HUES6 (cell line): ENCODE measurements at regions not wholly inside any gene's neighbourhood (a gene's known extent, or its start where the extent isn't known, plus 50 kb on each side); places are given as distances from the start of the nearest gene placed in this dataset.

Experiments
- H3K27ac ChIP-seq: 2 replicates; pipeline ENCODE4 v1.7.0; 2013; ENCODE audit warnings: low read depth, mild to moderate bottlenecking, low read length, inconsistent platforms
- H3K27me3 ChIP-seq: 2 replicates; pipeline ENCODE4 v1.6.1; 2013; ENCODE audit warnings: low read length; ENCODE audit not compliant: control insufficient read depth, insufficient read depth
- H3K36me3 ChIP-seq: 2 replicates; pipeline ENCODE4 v1.6.1; 2013; ENCODE audit warnings: low read length; ENCODE audit not compliant: control insufficient read depth, insufficient read depth
- H3K4me1 ChIP-seq: 2 replicates; pipeline ENCODE4 v1.6.1; 2013; ENCODE audit warnings: low read length; ENCODE audit not compliant: control insufficient read depth, insufficient read depth
- H3K4me3 ChIP-seq: 2 replicates; pipeline ENCODE4 v1.5.1; 2013; ENCODE audit warnings: low read depth, low read length
- H3K9ac ChIP-seq: one replicate; pipeline ENCODE4 v1.6.1; 2013; ENCODE audit warnings: mild to moderate bottlenecking, low read length
- H3K9me3 ChIP-seq: 2 replicates; pipeline ENCODE4 v1.6.1; 2013; ENCODE audit warnings: low read depth, low read length; ENCODE audit not compliant: control insufficient read depth, insufficient read depth

GRCh38 chr7:25820432-25821040, 331.5 kb upstream of the NFE2L3 start:
- H3K4me3 ChIP-seq, result no peak overlapping the region
- H3K9ac ChIP-seq, result no peak overlapping the region
- no peaks in the 10 kb centered on the region for H3K36me3 ChIP-seq
- no peaks in the 10 kb centered on the region for H3K9me3 ChIP-seq
- H3K27ac ChIP-seq, result no peak overlapping the region
- H3K4me1 ChIP-seq, result no peaks in the 10 kb centered on the region
- no peaks in the 10 kb centered on the region for H3K27me3 ChIP-seq

- Histone ChIP-seq H3K4me3 (no peak overlapping the region), H3K27ac (no peak overlapping the region), H3K9me3 (no peaks in the 10 kb centered on the region), H3K36me3 (no peaks in the 10 kb centered on the region), H3K27me3 (no peaks in the 10 kb centered on the region), H3K9ac (no peak overlapping the region), H3K4me1 (no peaks in the 10 kb centered on the region)
Observed at GRCh38 chr7:25821225-25821624, 330.8 kb upstream of the NFE2L3 start.

GRCh38 chr7:25822823-25823222, 329.2 kb upstream of the NFE2L3 start:
- Histone ChIP-seq H3K4me3 (no peak overlapping the region), H3K9me3 (no peaks in the 10 kb centered on the region), H3K36me3 (no peaks in the 10 kb centered on the region), H3K27me3 (no peaks in the 10 kb centered on the region), H3K9ac (no peak overlapping the region), H3K4me1 (no peaks in the 10 kb centered on the region), H3K27ac (no peak overlapping the region)

GRCh38 chr7:25823571-25823970, 328.4 kb upstream of the NFE2L3 start:
- Histone ChIP-seq H3K9ac (no peak overlapping the region), H3K27me3 (no peaks in the 10 kb centered on the region)

GRCh38 chr7:25828468-25828867, 323.5 kb upstream of the NFE2L3 start:
- Histone ChIP-seq H3K27ac (no peak overlapping the region), H3K36me3 (no peaks in the 10 kb centered on the region), H3K4me1 (peaks cover 26% of the 10 kb centered on the region), H3K27me3 (no peaks in the 10 kb centered on the region), H3K4me3 (no peak overlapping the region), H3K9ac (no peak overlapping the region), H3K9me3 (0 out of 2 replicates have a peak, but pooled peaks cover 4% of the 10 kb centered on the region)

More at GRCh38 chr7:25823571-25823970, 328.4 kb upstream of the NFE2L3 start:
- Histone ChIP-seq H3K9me3 (0 out of 2 replicates have a peak, but pooled peaks cover 4% of the 10 kb centered on the region), H3K36me3 (no peaks in the 10 kb centered on the region), H3K27ac (no peak overlapping the region), H3K4me1 (no peaks in the 10 kb centered on the region), H3K4me3 (no peak overlapping the region)

- H3K27me3 ChIP-seq, result no peaks in the 10 kb centered on the region
- no peak overlapping the region for H3K9ac ChIP-seq
- H3K4me3 ChIP-seq, result no peak overlapping the region
- H3K27ac ChIP-seq, result no peak overlapping the region
- peaks cover 26% of the 10 kb centered on the region for H3K4me1 ChIP-seq
- 0 out of 2 replicates have a peak, but pooled peaks cover 4% of the 10 kb centered on the region for H3K9me3 ChIP-seq
- H3K36me3 ChIP-seq, result no peaks in the 10 kb centered on the region
Observed at GRCh38 chr7:25829663-25830062, 322.3 kb upstream of the NFE2L3 start.

GRCh38 chr7:25830215-25830614, 321.8 kb upstream of the NFE2L3 start:
- peaks cover 26% of the 10 kb centered on the region for H3K4me1 ChIP-seq
- H3K36me3 ChIP-seq, result no peaks in the 10 kb centered on the region
- no peak overlapping the region for H3K4me3 ChIP-seq
- no peak overlapping the region for H3K27ac ChIP-seq
- H3K9me3 ChIP-seq, result 0 out of 2 replicates have a peak, but pooled peaks cover 4% of the 10 kb centered on the region
- no peak overlapping the region for H3K9ac ChIP-seq
- no peaks in the 10 kb centered on the region for H3K27me3 ChIP-seq

- H3K4me1 ChIP-seq, result peaks cover 26% of the 10 kb centered on the region
- no peak overlapping the region for H3K27ac ChIP-seq
- no peak overlapping the region for H3K4me3 ChIP-seq
- no peaks in the 10 kb centered on the region for H3K27me3 ChIP-seq
- H3K9ac ChIP-seq, result no peak overlapping the region
- no peaks in the 10 kb centered on the region for H3K36me3 ChIP-seq
- 0 out of 2 replicates have a peak, but pooled peaks cover 4% of the 10 kb centered on the region for H3K9me3 ChIP-seq
Observed at GRCh38 chr7:25831062-25831691, 320.8 kb upstream of the NFE2L3 start.

- Histone ChIP-seq H3K27me3 (no peaks in the 10 kb centered on the region), H3K36me3 (no peaks in the 10 kb centered on the region), H3K9ac (no peak overlapping the region), H3K4me3 (no peak overlapping the region), H3K4me1 (peaks cover 26% of the 10 kb centered on the region), H3K9me3 (0 out of 2 replicates have a peak, but pooled peaks cover 4% of the 10 kb centered on the region), H3K27ac (no peak overlapping the region)
Observed at GRCh38 chr7:25831831-25832411, 320.1 kb upstream of the NFE2L3 start.

GRCh38 chr7:25832456-25832855, 319.5 kb upstream of the NFE2L3 start:
- H3K4me3 ChIP-seq, result no peak overlapping the region
- no peaks in the 10 kb centered on the region for H3K36me3 ChIP-seq
- no peaks in the 10 kb centered on the region for H3K27me3 ChIP-seq
- 0 out of 2 replicates have a peak, but pooled peaks cover 4% of the 10 kb centered on the region for H3K9me3 ChIP-seq
- no peak overlapping the region for H3K27ac ChIP-seq
- H3K9ac ChIP-seq, result no peak overlapping the region
- peaks cover 26% of the 10 kb centered on the region for H3K4me1 ChIP-seq

GRCh38 chr7:25832929-25833328, 319.1 kb upstream of the NFE2L3 start:
- Histone ChIP-seq H3K36me3 (no peaks in the 10 kb centered on the region), H3K27ac (no peak overlapping the region), H3K9ac (no peak overlapping the region), H3K4me3 (no peak overlapping the region), H3K9me3 (0 out of 2 replicates have a peak, but pooled peaks cover 4% of the 10 kb centered on the region), H3K27me3 (no peaks in the 10 kb centered on the region), H3K4me1 (peaks cover 26% of the 10 kb centered on the region)
